H9 (cell line): ENCODE measurements at regions not wholly inside any gene's neighbourhood (a gene's known extent, or its start where the extent isn't known, plus 50 kb on each side); places are given as distances from the start of the nearest gene placed in this dataset.

Experiments
- DNase-seq: peaks from one replicate; pipeline ENCODE4 v3.0.0-alpha.2; 2017
- H2AFZ ChIP-seq: one replicate; pipeline ENCODE4 v1.6.1; 2013; ENCODE audit warnings: mild to moderate bottlenecking, low read length, control low read depth, moderate library complexity
- H2AK5ac ChIP-seq: 2 replicates; pipeline ENCODE4 v1.6.1; 2013; ENCODE audit warnings: low read length, control low read depth, mixed read lengths; ENCODE audit not compliant: insufficient read length
- H2BK120ac ChIP-seq: one replicate; pipeline ENCODE4 v1.6.1; 2013; ENCODE audit warnings: low read depth, mild to moderate bottlenecking, low read length, control low read depth, inconsistent platforms; ENCODE audit not compliant: poor library complexity, severe bottlenecking
- H2BK12ac ChIP-seq: 2 replicates; pipeline ENCODE4 v1.6.1; 2013; ENCODE audit warnings: low read length, control low read depth, mixed read lengths, low read depth; ENCODE audit not compliant: insufficient read length
- H2BK15ac ChIP-seq: 2 replicates; pipeline ENCODE4 v1.6.1; 2013; ENCODE audit warnings: low read depth, low read length, control low read depth
- H2BK20ac ChIP-seq: one replicate; pipeline ENCODE4 v1.6.1; 2013; ENCODE audit warnings: low read depth, mild to moderate bottlenecking, low read length, control low read depth, inconsistent platforms; ENCODE audit not compliant: poor library complexity, severe bottlenecking
- H2BK5ac ChIP-seq: 2 replicates; pipeline ENCODE4 v1.6.1; 2013; ENCODE audit warnings: low read length, control low read depth, mixed read lengths; ENCODE audit not compliant: insufficient read length
- H3K14ac ChIP-seq: 2 replicates; pipeline ENCODE4 v1.6.1; 2013; ENCODE audit warnings: low read length, control low read depth; ENCODE audit not compliant: insufficient read depth
- H3K18ac ChIP-seq: 2 replicates; pipeline ENCODE4 v1.6.1; 2013; ENCODE audit warnings: low read depth, mild to moderate bottlenecking, mixed read lengths, low read length, control low read depth; ENCODE audit not compliant: insufficient read length
- H3K23ac ChIP-seq: 2 replicates; pipeline ENCODE4 v1.6.1; 2013; ENCODE audit warnings: low read length, control low read depth, mixed read lengths, low read depth; ENCODE audit not compliant: insufficient read length
- H3K23me2 ChIP-seq: 2 replicates; pipeline ENCODE4 v1.6.1; 2013; ENCODE audit warnings: low read depth, mild to moderate bottlenecking, mixed read lengths, low read length, control low read depth; ENCODE audit not compliant: insufficient read length, poor library complexity, severe bottlenecking
- H3K27ac ChIP-seq: 2 replicates; pipeline ENCODE4 v1.5.1; 2013; ENCODE audit warnings: low read length, control low read depth, mixed read lengths, low read depth; ENCODE audit not compliant: insufficient read length
- H3K27me3 ChIP-seq: 2 replicates; pipeline ENCODE4 v1.6.1; 2013; ENCODE audit warnings: low read length, control low read depth, inconsistent platforms; ENCODE audit not compliant: insufficient read depth
- H3K4ac ChIP-seq: 2 replicates; pipeline ENCODE4 v1.6.1; 2013; ENCODE audit warnings: low read depth, mild to moderate bottlenecking, control low read depth, inconsistent platforms, low read length, moderate library complexity
- H3K4me1 ChIP-seq: 2 replicates; pipeline ENCODE4 v1.6.1; 2013; ENCODE audit warnings: low read length, control low read depth, inconsistent platforms; ENCODE audit not compliant: insufficient read depth
- H3K4me2 ChIP-seq: 2 replicates; pipeline ENCODE4 v1.6.1; 2013; ENCODE audit warnings: low read length, control low read depth, mixed read lengths; ENCODE audit not compliant: insufficient read length, insufficient read depth
- H3K56ac ChIP-seq: 2 replicates; pipeline ENCODE4 v1.6.1; 2013; ENCODE audit warnings: low read depth, mild to moderate bottlenecking, mixed read lengths, low read length, control low read depth; ENCODE audit not compliant: insufficient read length
- H3K79me1 ChIP-seq: 2 replicates; pipeline ENCODE4 v1.6.1; 2013; ENCODE audit warnings: low read depth, mild to moderate bottlenecking, moderate library complexity, low read length, control low read depth, inconsistent platforms; ENCODE audit not compliant: insufficient read depth, poor library complexity, severe bottlenecking
- H3K79me2 ChIP-seq: 2 replicates; pipeline ENCODE4 v1.6.1; 2013; ENCODE audit warnings: low read length, control low read depth, inconsistent platforms; ENCODE audit not compliant: insufficient read depth
- H3K9ac ChIP-seq: 2 replicates; pipeline ENCODE4 v1.6.1; 2013; ENCODE audit warnings: low read length, control low read depth, mixed read lengths; ENCODE audit not compliant: insufficient read length; ENCODE audit errors: extremely low read depth
- H3K9me3 ChIP-seq: one replicate; pipeline ENCODE4 v1.6.1; 2013; ENCODE audit warnings: low read depth, low read length, inconsistent platforms; ENCODE audit not compliant: control insufficient read depth
- H3T11ph ChIP-seq: one replicate; pipeline ENCODE4 v1.6.1; 2013; ENCODE audit warnings: mild to moderate bottlenecking, low read length, control low read depth, inconsistent platforms
- H4K20me1 ChIP-seq: one replicate; pipeline ENCODE4 v1.6.1; 2013; ENCODE audit not compliant: control insufficient read depth, insufficient read length, insufficient read depth
- H4K5ac ChIP-seq: 2 replicates; pipeline ENCODE4 v1.6.1; 2013; ENCODE audit warnings: low read depth, mild to moderate bottlenecking, mixed read lengths, low read length, control low read depth; ENCODE audit not compliant: insufficient read length
- H4K8ac ChIP-seq: replicated peaks from 2 replicates; pipeline ENCODE4 v1.6.1; 2013; ENCODE audit warnings: low read length, control low read depth, mixed read lengths, low read depth; ENCODE audit not compliant: insufficient read length
- H4K91ac ChIP-seq: 2 replicates; pipeline ENCODE4 v1.6.1; 2013; ENCODE audit warnings: low read depth, mild to moderate bottlenecking, moderate library complexity, mixed read lengths, low read length, control low read depth; ENCODE audit not compliant: insufficient read length
- H3K27ac Mint-ChIP-seq, 3 experiments: 2 replicates in 2 of 3; 3 replicates in 1 of 3; pipeline ENCODE4 v1.8.0; 2020 to 2021; ENCODE audit warnings: mixed read lengths in 3 of 3, mild to moderate bottlenecking in 1 of 3, moderate library complexity in 1 of 3
- H3K27me3 Mint-ChIP-seq: 2 replicates; pipeline ENCODE4 v1.8.0; 2021; ENCODE audit warnings: low read depth, mild to moderate bottlenecking, moderate library complexity, mixed read lengths
- H3K36me3 Mint-ChIP-seq, 3 experiments: 2 replicates in 2 of 3; 3 replicates in 1 of 3; pipeline ENCODE4 v1.8.0; 2020 to 2021; ENCODE audit warnings: low read depth in 3 of 3, mixed read lengths in 3 of 3; ENCODE audit not compliant: insufficient read depth in 1 of 3
- H3K4me1 Mint-ChIP-seq, 2 experiments: 2 replicates each; pipeline ENCODE4 v1.8.0; 2020; ENCODE audit warnings: mixed read lengths in 2 of 2
- H3K4me3 Mint-ChIP-seq, 2 experiments: 2 replicates in 1 of 2; 3 replicates in 1 of 2; pipeline ENCODE4 v1.8.0; 2020 to 2021; ENCODE audit warnings: mild to moderate bottlenecking in 2 of 2, mixed read lengths in 2 of 2, moderate library complexity in 1 of 2
- H3K9me3 Mint-ChIP-seq, 2 experiments: 2 replicates in 1 of 2; 3 replicates in 1 of 2; pipeline ENCODE4 v1.8.0; 2020; ENCODE audit warnings: mild to moderate bottlenecking in 2 of 2, mixed read lengths in 2 of 2, moderate library complexity in 1 of 2
- CTCF ChIP-seq: fragments of 200-600 bp; sonication (generic); conservative IDR thresholded peaks from 3 replicates; pipeline ENCODE4 v1.8.0; 2021; ENCODE audit warnings: antibody characterized with exemption, mild to moderate bottlenecking
- WGBS: extraction: QIAGEN DNeasy Blood & Tissue Kit; methylation state at CpG from one replicate; pipeline ENCODE4 v1.1.7; 2013; ENCODE audit warnings: missing lambda C conversion rate, low lambda C conversion rate, mixed read lengths; ENCODE audit not compliant: insufficient read length; ENCODE audit errors: extremely low coverage; 5-methylcytosine and 5-hydroxymethylcytosine counted together

GRCh38 chr9:26326563-26326962 is 566.0 kb downstream of the CAAP1 start:
- Histone ChIP-seq H3K56ac (no peak overlapping the region), H3K9ac (no peak overlapping the region), H3K79me2 (no peaks in the 10 kb centered on the region), H3K4ac (no peak overlapping the region), H4K8ac (no peak overlapping the region), H2BK120ac (no peak overlapping the region), H2BK15ac (no peak overlapping the region), H3T11ph (no peak overlapping the region), H2AK5ac (no peak overlapping the region), H3K4me2 (no peak overlapping the region), H3K4me1 (no peaks in the 10 kb centered on the region), H4K5ac (no peak overlapping the region), H3K27ac (no peak overlapping the region), H3K23me2 (no peaks in the 10 kb centered on the region), H3K27me3 (no peaks in the 10 kb centered on the region), H2BK20ac (no peak overlapping the region), H2AFZ (no peak overlapping the region), H2BK12ac (no peak overlapping the region), H3K9me3 (no peaks in the 10 kb centered on the region), H3K79me1 (no peaks in the 10 kb centered on the region), H3K14ac (no peak overlapping the region), H2BK5ac (no peak overlapping the region), H4K20me1 (no peaks in the 10 kb centered on the region), H3K23ac (no peak overlapping the region), H4K91ac (no peak overlapping the region), H3K18ac (no peak overlapping the region)
- no peaks in the 10 kb centered on the region; a peak in 1 of 5 replicates for H3K9me3 Mint-ChIP-seq
- peak; percentile 91 for TF ChIP-seq CTCF
- no peak overlapping the region for H3K27ac Mint-ChIP-seq
- DNase-seq = peak; percentile 45
- peaks cover 0 to 2% of the 10 kb centered on the region in 2 experiments; a peak in 1 of 4 replicates for H3K4me1 Mint-ChIP-seq
- peaks cover 0 to 4% (median 0%) of the 10 kb centered on the region in 3 experiments; a peak in 1 of 7 replicates for H3K36me3 Mint-ChIP-seq
- no peak overlapping the region for H3K4me3 Mint-ChIP-seq
- WGBS = no CpG with 5 or more reads among the region's 3 CpGs
- no peaks in the 10 kb centered on the region for H3K27me3 Mint-ChIP-seq
